Cardiac muscle cell (in vitro differentiated cells and primary cell): ENCODE measurements at regions not wholly inside any gene's neighbourhood (a gene's known extent, or its start where the extent isn't known, plus 50 kb on each side); places are given as distances from the start of the nearest gene placed in this dataset.

Experiments used
- DNase-seq, 2 donors: peaks; one replicate each; pipeline versions ENCODE4 v3.0.0 to v3.0.0-alpha.2; 2010 to 2017; ENCODE audit warnings: low read depth in 1 of 2, low spot score in 1 of 2
- H3K27ac ChIP-seq: fragments of 200-600 bp; sonication (generic); 2 replicates; pipeline ENCODE4 v1.5.1; 2016
- H3K27me3 ChIP-seq: fragments of 200-600 bp; sonication (generic); 2 replicates; pipeline ENCODE4 v1.6.0; 2016; ENCODE audit warnings: control low read depth
- H3K36me3 ChIP-seq: fragments of 200-600 bp; sonication (generic); 2 replicates; pipeline ENCODE4 v1.5.1; 2016; ENCODE audit warnings: control low read depth
- H3K4me1 ChIP-seq: fragments of 200-600 bp; sonication (generic); 2 replicates; pipeline ENCODE4 v1.8.1; 2017; ENCODE audit warnings: low read depth, mild to moderate bottlenecking, mixed run types
- H3K4me3 ChIP-seq: fragments of 200-600 bp; sonication (generic); 2 replicates; pipeline ENCODE4 v1.5.1; 2016; ENCODE audit warnings: mild to moderate bottlenecking
- H3K9me3 ChIP-seq: fragments of 200-600 bp; sonication (generic); 2 replicates; pipeline ENCODE4 v1.5.1; 2017; ENCODE audit warnings: low read depth, mild to moderate bottlenecking, control low read depth
- TF ChIP-seq, protein P1 (sequence below): IDR thresholded peaks from 2 replicates; pipeline ENCODE4 v1.5.1; 2012; ENCODE audit warnings: low read depth, mild to moderate bottlenecking, low read length

DNA sequence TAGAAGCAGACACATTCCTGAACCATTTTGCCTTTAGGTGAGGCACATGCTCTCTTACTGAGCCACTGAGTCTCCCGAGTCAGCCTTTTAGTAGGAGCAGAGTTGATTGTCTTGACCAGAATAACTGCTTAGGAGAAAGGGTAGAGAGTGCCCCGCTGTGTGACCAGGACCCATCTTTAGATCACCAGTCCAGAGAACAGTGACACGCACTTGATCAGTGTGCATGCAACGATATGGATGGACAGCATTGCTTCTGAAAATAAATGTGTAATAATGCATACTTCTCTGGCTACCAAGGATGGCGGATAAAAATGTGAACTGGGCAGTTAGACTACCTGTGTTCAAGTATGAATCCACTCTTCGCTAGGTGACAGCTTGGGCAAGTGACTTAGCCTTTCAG lies 897.7 kb downstream of the TRIML1 start:
- Histone ChIP-seq H3K9me3 (no peaks in the 10 kb centered on the region), H3K36me3 (no peaks in the 10 kb centered on the region), H3K27me3 (no peaks in the 10 kb centered on the region), H3K27ac (no peak overlapping the region), H3K4me3 (no peak overlapping the region), H3K4me1 (no peaks in the 10 kb centered on the region)
- DNase-seq = no peak
- TF ChIP-seq, protein P1, sequence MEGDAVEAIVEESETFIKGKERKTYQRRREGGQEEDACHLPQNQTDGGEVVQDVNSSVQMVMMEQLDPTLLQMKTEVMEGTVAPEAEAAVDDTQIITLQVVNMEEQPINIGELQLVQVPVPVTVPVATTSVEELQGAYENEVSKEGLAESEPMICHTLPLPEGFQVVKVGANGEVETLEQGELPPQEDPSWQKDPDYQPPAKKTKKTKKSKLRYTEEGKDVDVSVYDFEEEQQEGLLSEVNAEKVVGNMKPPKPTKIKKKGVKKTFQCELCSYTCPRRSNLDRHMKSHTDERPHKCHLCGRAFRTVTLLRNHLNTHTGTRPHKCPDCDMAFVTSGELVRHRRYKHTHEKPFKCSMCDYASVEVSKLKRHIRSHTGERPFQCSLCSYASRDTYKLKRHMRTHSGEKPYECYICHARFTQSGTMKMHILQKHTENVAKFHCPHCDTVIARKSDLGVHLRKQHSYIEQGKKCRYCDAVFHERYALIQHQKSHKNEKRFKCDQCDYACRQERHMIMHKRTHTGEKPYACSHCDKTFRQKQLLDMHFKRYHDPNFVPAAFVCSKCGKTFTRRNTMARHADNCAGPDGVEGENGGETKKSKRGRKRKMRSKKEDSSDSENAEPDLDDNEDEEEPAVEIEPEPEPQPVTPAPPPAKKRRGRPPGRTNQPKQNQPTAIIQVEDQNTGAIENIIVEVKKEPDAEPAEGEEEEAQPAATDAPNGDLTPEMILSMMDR = no peak

DNA sequence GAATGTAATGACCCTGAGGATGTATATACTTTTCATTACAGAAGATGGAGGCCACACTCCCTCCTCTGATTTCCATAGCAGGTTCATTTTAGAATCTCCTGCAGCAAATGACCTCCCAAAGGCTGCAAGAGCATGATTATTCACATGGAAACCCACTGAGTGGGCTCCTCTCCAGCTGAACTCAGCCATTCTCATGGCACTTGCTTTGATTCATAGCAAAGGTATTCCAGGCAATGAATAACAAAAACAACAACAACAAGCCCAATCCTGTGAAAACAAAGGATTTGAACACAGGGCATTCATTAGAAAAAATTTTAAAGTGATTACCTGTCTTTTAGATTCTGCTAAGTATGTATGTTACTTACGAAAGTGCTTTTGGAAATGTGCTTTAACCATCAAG lies 894.0 kb upstream of the FRG1 start:
- H3K9me3 ChIP-seq = no peaks in the 10 kb centered on the region
- H3K36me3 ChIP-seq = no peaks in the 10 kb centered on the region
- H3K27me3 ChIP-seq = no peaks in the 10 kb centered on the region
- no peaks in the 10 kb centered on the region for H3K4me1 ChIP-seq
- no peak overlapping the region for H3K27ac ChIP-seq
- no peak for DNase-seq
- TF ChIP-seq, protein P1 = no peak
- H3K4me3 ChIP-seq = no peak overlapping the region

- no peaks in the 10 kb centered on the region for H3K27me3 ChIP-seq
- TF ChIP-seq, protein P1 = no peak
- no peak overlapping the region for H3K4me3 ChIP-seq
- H3K4me1 ChIP-seq = no peaks in the 10 kb centered on the region
- H3K27ac ChIP-seq = no peak overlapping the region
- no peak for DNase-seq
- no peaks in the 10 kb centered on the region for H3K36me3 ChIP-seq
- no peaks in the 10 kb centered on the region for H3K9me3 ChIP-seq
These were observed 892.6 kb upstream of the FRG1 start for GRCh38 chr4:189048119-189048518.

DNA sequence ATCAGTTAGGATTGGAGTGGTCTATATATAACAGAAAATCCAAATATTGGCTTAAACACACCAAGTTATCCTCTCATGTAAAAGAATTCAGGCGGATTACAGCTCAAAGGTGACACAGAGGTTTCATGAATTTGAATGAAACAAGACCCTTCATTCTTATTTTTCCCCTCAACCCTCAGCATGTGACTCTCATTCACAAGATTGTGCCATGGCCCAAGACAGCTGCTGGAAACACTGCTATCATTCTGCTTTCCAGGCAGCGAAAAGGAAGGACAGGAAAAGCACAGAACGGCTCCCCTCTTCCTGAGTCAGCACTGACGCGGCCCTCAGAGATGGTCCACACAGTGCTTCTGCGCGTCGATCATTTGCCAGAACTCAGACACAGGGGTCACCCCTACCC lies 891.0 kb upstream of the FRG1 start:
- no peaks in the 10 kb centered on the region for H3K27me3 ChIP-seq
- TF ChIP-seq, protein P1 = no peak
- H3K9me3 ChIP-seq = no peaks in the 10 kb centered on the region
- DNase-seq = no peak
- no peaks in the 10 kb centered on the region for H3K4me1 ChIP-seq
- H3K27ac ChIP-seq = no peak overlapping the region
- no peak overlapping the region for H3K4me3 ChIP-seq
- no peaks in the 10 kb centered on the region for H3K36me3 ChIP-seq

- DNase-seq = no peak
- Histone ChIP-seq H3K36me3 (no peaks in the 10 kb centered on the region), H3K4me3 (no peak overlapping the region), H3K9me3 (no peaks in the 10 kb centered on the region), H3K4me1 (no peaks in the 10 kb centered on the region), H3K27ac (no peak overlapping the region), H3K27me3 (no peaks in the 10 kb centered on the region)
- TF ChIP-seq, protein P1 = no peak
These were observed 890.0 kb upstream of the FRG1 start for GRCh38 chr4:189050643-189051042.

GRCh38 chr4:189053621-189054020 lies 887.1 kb upstream of the FRG1 start:
- no peak for DNase-seq
- Histone ChIP-seq H3K4me3 (no peak overlapping the region), H3K27me3 (no peaks in the 10 kb centered on the region)

More at GRCh38 chr4:189053621-189054020, 887.1 kb upstream of the FRG1 start:
- TF ChIP-seq, protein P1 = no peak
- H3K27ac ChIP-seq = no peak overlapping the region
- H3K36me3 ChIP-seq = no peaks in the 10 kb centered on the region
- no peaks in the 10 kb centered on the region for H3K9me3 ChIP-seq
- H3K4me1 ChIP-seq = no peaks in the 10 kb centered on the region
